ENCODE measurements at regions not wholly inside any gene's neighbourhood (a gene's known extent, or its start where the extent isn't known, plus 50 kb on each side); places are given as distances from the start of the nearest gene placed in this dataset.

- DNase-seq (ENCODE audit: low spot score) = no peak
Observed at GRCh38 chr3:99366663-99367429, 271.5 kb upstream of the COL8A1 start.

DNA sequence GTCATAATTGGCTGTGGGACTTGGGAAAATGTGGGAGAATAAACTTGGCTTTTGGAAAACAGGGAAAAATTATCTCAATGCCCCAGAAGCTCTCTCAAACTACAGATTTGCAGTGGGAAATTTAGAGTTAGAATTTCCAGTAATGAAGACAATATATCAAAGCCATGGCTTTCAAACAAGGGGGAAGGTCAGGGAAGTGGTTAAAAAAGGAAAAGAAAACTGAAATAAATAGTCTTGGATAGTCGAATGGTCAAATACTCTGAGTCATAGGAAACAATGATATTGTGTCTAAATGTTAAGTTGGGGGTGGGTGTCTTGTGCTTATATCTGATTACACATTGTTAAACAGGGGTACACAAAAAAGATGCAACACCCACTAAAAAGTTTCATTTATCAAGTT, 272.4 kb upstream of the COL8A1 start:
- DNase-seq (ENCODE audit: low spot score) = no peak

DNA sequence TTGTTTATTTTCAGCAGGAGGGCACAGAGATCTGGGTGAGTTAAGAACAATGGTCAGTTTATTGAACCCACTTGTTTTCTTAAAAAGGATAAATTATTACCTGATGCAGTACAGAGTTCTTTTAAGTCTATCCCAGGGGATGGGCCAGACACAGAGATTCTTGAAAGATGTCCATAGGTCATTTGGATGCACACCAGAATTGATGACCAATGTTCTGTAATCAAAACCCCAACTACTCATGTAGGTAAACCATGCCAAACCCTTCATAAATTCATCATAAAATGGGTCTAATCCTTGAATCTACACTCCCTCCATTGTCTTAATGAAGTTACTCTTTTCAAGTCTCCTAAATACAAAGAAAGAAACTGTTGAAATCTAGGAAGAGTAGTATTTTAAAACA, 273.0 kb upstream of the COL8A1 start:
- DNase-seq (ENCODE audit: low spot score) = no peak

- DNase-seq (ENCODE audit: low spot score) = no peak
Observed at GRCh38 chr3:99357131-99357530, 281.3 kb upstream of the COL8A1 start.

- no peak for DNase-seq (ENCODE audit: low spot score)
Observed at GRCh38 chr3:99356696-99357095, 281.7 kb upstream of the COL8A1 start.

GRCh38 chr3:99355465-99355864, 282.9 kb upstream of the COL8A1 start:
- no peak for DNase-seq (ENCODE audit: low spot score)

DNA sequence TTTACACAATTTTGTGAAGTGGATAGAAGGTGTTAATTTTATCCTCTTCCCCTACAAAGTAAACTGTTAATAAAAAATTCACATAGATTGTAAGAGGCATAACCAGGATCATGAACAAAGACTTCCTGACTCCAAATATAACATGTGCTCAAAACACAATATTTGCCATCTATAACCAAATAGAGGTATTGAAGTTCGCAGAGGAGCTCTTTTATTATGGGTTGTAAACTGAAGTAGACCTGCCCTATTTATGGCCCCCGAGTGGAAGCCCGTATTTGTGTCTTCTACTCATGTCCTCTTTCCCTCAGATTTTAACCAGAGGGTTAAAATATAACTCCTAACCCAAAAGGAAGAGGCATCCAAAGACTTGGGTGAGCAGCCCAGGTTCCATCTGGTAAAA, 285.6 kb upstream of the COL8A1 start:
- no peak for DNase-seq (ENCODE audit: low spot score)

- DNase-seq (ENCODE audit: low spot score) = no peak
Observed at GRCh38 chr3:99351122-99351521, 287.3 kb upstream of the COL8A1 start.

GRCh38 chr3:99348451-99348850, 289.9 kb upstream of the COL8A1 start:
- no peak for DNase-seq (ENCODE audit: low spot score)

GRCh38 chr3:99344216-99344615, 294.2 kb upstream of the COL8A1 start:
- no peak for DNase-seq (ENCODE audit: low spot score)

DNA sequence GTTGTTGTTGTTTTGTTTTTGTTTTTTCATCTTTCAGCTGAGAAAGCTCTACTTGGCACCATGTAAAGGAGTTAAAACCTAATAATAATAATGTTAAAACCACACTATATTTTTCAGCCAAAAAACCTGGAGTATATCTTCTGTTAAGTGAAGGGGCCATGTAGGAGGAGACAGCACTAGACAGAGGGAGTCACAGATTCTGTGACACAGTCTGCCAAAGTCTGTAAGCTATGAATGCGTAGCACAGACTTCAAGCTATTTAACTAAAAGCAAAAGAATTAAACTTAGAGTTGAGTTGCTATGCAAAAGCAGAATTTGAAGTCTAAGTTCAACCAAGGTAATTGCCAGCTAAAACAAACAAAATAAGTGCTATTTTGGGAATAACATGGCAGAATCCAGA, 296.0 kb upstream of the COL8A1 start:
- no peak for DNase-seq (ENCODE audit: low spot score)

DNA sequence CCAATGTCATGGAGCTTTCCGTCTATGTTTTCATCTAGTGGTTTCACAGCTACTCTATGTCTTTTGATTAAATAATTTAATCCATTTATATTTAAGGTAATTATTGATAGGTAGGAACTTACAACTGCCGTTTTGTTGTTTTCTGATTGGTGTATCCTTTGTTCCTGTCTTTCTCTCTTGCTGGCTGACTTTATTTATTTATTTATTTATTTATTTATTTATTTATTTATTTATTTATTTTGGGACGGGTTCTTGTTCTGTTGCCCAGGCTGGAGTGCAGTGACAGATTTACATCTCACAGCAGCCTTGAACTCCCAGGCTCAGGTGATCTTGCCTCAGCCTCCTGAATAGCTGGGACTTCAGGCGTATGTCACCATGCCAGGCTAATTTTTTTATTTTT, 299.2 kb upstream of the COL8A1 start:
- no peak for DNase-seq (ENCODE audit: low spot score)

- DNase-seq (ENCODE audit: low spot score) = no peak
Observed at GRCh38 chr3:99332718-99333117, 305.7 kb upstream of the COL8A1 start.

GRCh38 chr3:99332276-99332675, 306.1 kb upstream of the COL8A1 start:
- DNase-seq (ENCODE audit: low spot score) = no peak

GRCh38 chr3:99330924-99331532, 307.4 kb upstream of the COL8A1 start:
- no peak for DNase-seq (ENCODE audit: low spot score)

- no peak for DNase-seq (ENCODE audit: low spot score)
Observed at GRCh38 chr3:99330281-99330680, 308.1 kb upstream of the COL8A1 start.

DNA sequence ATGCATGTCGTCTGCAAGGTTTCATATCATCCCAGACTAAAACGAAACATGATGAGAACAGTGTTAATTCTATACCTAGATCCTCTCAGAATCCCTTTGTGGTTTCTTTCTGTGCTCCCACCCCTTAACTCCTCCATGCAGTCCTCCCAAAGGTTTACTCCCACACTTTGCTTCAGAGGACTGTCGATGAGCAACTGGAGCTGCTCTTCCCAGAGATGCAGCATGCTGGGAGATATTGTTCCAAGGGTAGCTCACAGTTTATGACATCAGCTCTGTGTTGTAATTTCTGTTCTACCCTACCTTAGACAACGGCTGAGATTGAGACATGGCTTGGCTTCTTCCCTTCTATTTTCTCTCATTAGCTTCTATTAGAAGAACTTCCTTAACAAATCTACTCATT, 313.0 kb upstream of the COL8A1 start:
- no peak for DNase-seq (ENCODE audit: low spot score)

- DNase-seq (ENCODE audit: low spot score) = no peak
Observed at GRCh38 chr3:99324636-99325203, 313.7 kb upstream of the COL8A1 start.

- no peak for DNase-seq (ENCODE audit: low spot score)
Observed at GRCh38 chr3:99323940-99324339, 314.5 kb upstream of the COL8A1 start.

GRCh38 chr3:99322551-99322950, 315.8 kb upstream of the COL8A1 start:
- DNase-seq (ENCODE audit: low spot score) = no peak

DNA sequence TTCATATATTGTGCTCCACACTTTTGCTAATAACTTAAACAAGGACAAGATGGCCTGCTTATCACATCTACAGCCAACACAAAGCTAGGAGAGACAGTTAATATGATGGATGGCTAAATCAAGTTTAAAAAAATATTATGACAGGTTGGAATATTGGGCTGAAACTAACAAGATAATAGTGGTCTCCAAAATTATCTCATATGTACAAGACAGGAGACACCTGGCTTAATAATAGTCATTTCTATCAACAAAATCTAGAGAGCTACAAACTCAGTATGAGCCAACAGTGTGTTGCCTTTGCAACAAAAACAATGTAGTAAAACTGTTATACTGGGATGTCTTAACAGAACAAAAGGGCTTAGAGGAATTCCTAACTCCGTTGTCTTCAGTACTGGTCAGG, 317.1 kb upstream of the COL8A1 start:
- DNase-seq (ENCODE audit: low spot score) = no peak

- DNase-seq (ENCODE audit: low spot score) = no peak
Observed at GRCh38 chr3:99319961-99320360, 318.4 kb upstream of the COL8A1 start.

- no peak for DNase-seq (ENCODE audit: low spot score)
Observed at GRCh38 chr3:99319450-99319849, 318.9 kb upstream of the COL8A1 start.

All from mucosa of gallbladder (tissue), 1 donor.